Pancreas (tissue), 10 donors: ENCODE measurements at regions not wholly inside any gene's neighbourhood (a gene's known extent, or its start where the extent isn't known, plus 50 kb on each side); places are given as distances from the start of the nearest gene placed in this dataset.

Experiments used
- ATAC-seq, 4 donors: fragments of 200-7000 bp; cut with Tn5 transposase; one replicate each; pipeline versions ENCODE4 v1.8.0 to v1.9.1; 2020; ENCODE audit warnings: mild to moderate bottlenecking in 4 of 4, moderate library complexity in 4 of 4
- DNase-seq, 6 donors: peaks; one replicate each; pipeline ENCODE4 v3.0.0-alpha.2; 2020
- FAIRE-seq: peaks from 2 replicates; lab custom pipeline; 2012; peaks lifted over from hg19 to GRCh38; lab: Jason Lieb, UNC
- H3K27ac ChIP-seq, 4 donors: fragments of 200-600 bp; sonication (generic); 1 replicate in 3 of 4; 2 replicates in 1 of 4; pipeline versions ENCODE4 v1.5.0 to v1.8.0; 2020
- H3K27me3 ChIP-seq, 4 donors: fragments of 200-600 bp; one replicate each; pipeline ENCODE4 v1.8.0; 2021
- H3K36me3 ChIP-seq, 3 donors: fragments of 200-600 bp; sonication (generic) in 1 of 3; one replicate each; pipeline versions ENCODE4 v1.5.0 to v1.8.0; 2020 to 2021
- H3K4me1 ChIP-seq, 3 donors: fragments of 200-600 bp; one replicate each; pipeline ENCODE4 v1.8.0; 2021
- H3K4me3 ChIP-seq, 4 donors: fragments of 200-600 bp; sonication (generic) in 2 of 4; one replicate each; pipeline versions ENCODE4 v1.5.0 to v1.8.0; 2020 to 2021
- H3K9me3 ChIP-seq, 4 donors: fragments of 200-600 bp; one replicate each; pipeline ENCODE4 v1.8.0; 2021
- WGBS, 2 donors: extraction: QIAGEN DNeasy Blood & Tissue Kit; methylation state at CpG; one replicate each; pipeline ENCODE4 v1.1.7; 2013; 5-methylcytosine and 5-hydroxymethylcytosine counted together
- intact Hi-C, 3 donors: fragments of 100-400 bp; cut with DNase I; formaldehyde crosslinking; loops; one replicate each; pipeline versions ENCODE4 v1.11.1 to v1.14.2; 2022
- TF ChIP-seq, protein P1 (sequence below), 4 donors: fragments of 200-600 bp; sonication (generic) in 3 of 4; IDR thresholded peaks; one replicate each; pipeline versions ENCODE4 v1.5.0 to v1.8.0; 2021; ENCODE audit warnings: antibody characterized with exemption in 4 of 4
- donor health status: healthy with polysubstance abuse.
- donor health status: DM: no; HTN: no; CAD: no; lungs with moderate emphysema.
- donor health status: DM: no; HTN: no; CAD: no.
- donor health status: control.
- donor health status: control.
- donor health status: Bipolar disorder and iron deficiency.
- donor health status: DM: yes; HTN: yes; CAD: no.
- donor health status: DM: no; HTN: no; CAD: no.
- donor health status: DM: no; HTN: no; CAD: no.
- donor health status: DM: yes; HTN: yes; CAD: no.

DNA sequence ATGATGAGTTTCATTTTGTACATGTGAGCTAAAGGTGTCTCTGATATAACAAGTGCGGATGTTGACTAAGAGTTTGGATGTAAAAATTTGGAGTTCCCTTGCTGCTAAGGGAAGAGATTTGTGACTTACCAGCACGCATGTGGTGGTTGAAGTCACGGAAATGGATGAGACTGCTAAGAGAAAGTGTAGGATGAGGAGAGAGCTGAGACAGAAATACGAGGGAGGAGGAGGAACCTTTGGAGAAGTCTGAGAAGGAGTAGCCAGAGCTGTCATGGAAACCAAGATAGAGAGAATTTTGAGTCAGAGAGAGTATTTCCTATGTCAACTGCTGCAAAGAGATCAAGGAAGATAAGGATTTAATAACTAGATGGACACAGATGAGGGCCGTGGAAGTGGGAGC lies 106.5 kb upstream of the COL24A1 start:
- H3K27me3 ChIP-seq = no peaks in the 10 kb centered on the region
- ATAC-seq = no peak

DNA sequence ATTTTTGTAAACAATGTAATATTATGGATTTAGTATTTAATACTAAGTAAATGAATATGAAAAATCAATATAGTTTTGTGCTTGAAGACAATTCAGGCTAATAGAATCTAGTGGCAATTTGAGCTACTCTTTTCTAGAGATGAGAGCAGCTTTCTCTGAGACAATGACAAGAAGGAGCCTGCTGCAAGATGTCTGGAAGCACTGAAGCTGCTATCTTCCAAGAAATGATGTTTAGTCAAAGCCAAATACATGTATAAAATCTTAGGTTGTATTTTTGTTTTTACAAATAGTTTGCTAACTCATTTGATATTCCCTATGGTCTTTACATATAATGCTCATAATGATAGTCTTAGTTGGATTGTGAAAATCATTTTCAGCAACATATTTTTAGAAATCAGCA lies 103.9 kb upstream of the COL24A1 start:
- DNase-seq (no peak), FAIRE-seq (no peak), ATAC-seq (no peak)
- no peaks in the 10 kb centered on the region for H3K36me3 ChIP-seq
- intact Hi-C loops = no loop called here
- H3K4me1 ChIP-seq = no peaks in the 10 kb centered on the region
- TF ChIP-seq, protein P1, sequence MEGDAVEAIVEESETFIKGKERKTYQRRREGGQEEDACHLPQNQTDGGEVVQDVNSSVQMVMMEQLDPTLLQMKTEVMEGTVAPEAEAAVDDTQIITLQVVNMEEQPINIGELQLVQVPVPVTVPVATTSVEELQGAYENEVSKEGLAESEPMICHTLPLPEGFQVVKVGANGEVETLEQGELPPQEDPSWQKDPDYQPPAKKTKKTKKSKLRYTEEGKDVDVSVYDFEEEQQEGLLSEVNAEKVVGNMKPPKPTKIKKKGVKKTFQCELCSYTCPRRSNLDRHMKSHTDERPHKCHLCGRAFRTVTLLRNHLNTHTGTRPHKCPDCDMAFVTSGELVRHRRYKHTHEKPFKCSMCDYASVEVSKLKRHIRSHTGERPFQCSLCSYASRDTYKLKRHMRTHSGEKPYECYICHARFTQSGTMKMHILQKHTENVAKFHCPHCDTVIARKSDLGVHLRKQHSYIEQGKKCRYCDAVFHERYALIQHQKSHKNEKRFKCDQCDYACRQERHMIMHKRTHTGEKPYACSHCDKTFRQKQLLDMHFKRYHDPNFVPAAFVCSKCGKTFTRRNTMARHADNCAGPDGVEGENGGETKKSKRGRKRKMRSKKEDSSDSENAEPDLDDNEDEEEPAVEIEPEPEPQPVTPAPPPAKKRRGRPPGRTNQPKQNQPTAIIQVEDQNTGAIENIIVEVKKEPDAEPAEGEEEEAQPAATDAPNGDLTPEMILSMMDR (IDR thresholded peaks at IDR 0.05) = no peak
- no peak overlapping the region for H3K4me3 ChIP-seq
- no peaks in the 10 kb centered on the region for H3K9me3 ChIP-seq
- H3K27me3 ChIP-seq = no peaks in the 10 kb centered on the region
- no peak overlapping the region for H3K27ac ChIP-seq

More for the DNA sequence above, 106.5 kb upstream of the COL24A1 start:
- intact Hi-C loops = no loop called here
- Histone ChIP-seq H3K4me3 (no peak overlapping the region), H3K4me1 (no peaks in the 10 kb centered on the region), H3K36me3 (no peaks in the 10 kb centered on the region), H3K27ac (no peak overlapping the region), H3K9me3 (no peaks in the 10 kb centered on the region)
- FAIRE-seq (no peak), DNase-seq (no peak)
- TF ChIP-seq, protein P1 (IDR thresholded peaks at IDR 0.05) = no peak
- WGBS, 2 donors = 62 to 78% methylated on average over 5 of the region's 5 CpGs

DNA sequence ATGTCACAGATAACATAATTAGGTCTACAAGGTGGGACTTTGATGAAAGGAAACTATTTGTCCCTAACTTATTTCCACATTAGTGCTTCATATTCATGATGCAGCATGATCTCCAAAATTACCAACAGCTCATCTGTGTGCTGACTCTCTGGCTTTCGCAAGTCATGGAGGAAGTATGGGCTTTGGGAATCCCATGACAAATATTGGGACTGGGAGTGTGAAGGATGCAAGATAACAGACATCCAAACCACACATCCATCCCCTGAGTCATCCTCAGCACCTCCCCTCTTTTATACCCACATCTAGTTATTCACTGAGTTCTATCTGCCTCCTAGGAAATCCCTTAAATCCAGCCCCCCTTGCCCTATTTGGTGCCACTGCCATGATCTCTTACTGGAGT lies 102.8 kb upstream of the COL24A1 start:
- H3K9me3 ChIP-seq = no peaks in the 10 kb centered on the region
- no peaks in the 10 kb centered on the region for H3K36me3 ChIP-seq
- H3K27me3 ChIP-seq = no peaks in the 10 kb centered on the region
- TF ChIP-seq, protein P1 (IDR thresholded peaks at IDR 0.05) = no peak
- ATAC-seq (no peak), FAIRE-seq (no peak), DNase-seq (no peak)
- WGBS, 2 donors = 65 to 86% methylated on average over 1 of the region's 1 CpG
- H3K4me3 ChIP-seq = no peak overlapping the region
- no peaks in the 10 kb centered on the region for H3K4me1 ChIP-seq
- no peak overlapping the region for H3K27ac ChIP-seq
- intact Hi-C loops = no loop called here

DNA sequence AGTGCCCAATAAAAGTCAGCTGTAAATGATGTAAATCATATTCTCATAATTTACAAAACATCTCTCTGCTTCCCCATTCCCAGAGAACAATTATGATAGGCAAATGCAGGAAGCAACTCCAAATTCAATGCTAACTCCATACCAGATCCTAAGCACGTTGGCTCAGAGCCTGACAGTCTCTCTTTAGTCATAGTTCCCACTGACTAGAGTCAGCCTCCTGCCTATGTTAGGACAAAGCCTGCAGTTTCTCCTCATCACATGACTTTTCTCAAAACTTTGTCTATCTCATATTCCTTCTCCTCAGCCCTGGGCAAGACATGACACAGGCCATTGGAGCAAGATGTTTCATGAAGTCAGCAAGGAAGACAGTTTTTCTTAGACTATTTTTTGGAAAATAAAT lies 101.5 kb upstream of the COL24A1 start:
- FAIRE-seq (no peak), ATAC-seq (no peak), DNase-seq (no peak)
- H3K4me1 ChIP-seq = no peaks in the 10 kb centered on the region
- TF ChIP-seq, protein P1 (IDR thresholded peaks at IDR 0.05) = no peak
- no peaks in the 10 kb centered on the region for H3K27me3 ChIP-seq
- WGBS, 2 donors = 25 to 43% methylated on average over 1 of the region's 1 CpG
- H3K4me3 ChIP-seq = no peak overlapping the region
- no peak overlapping the region for H3K27ac ChIP-seq
- no peaks in the 10 kb centered on the region for H3K9me3 ChIP-seq
- H3K36me3 ChIP-seq = no peaks in the 10 kb centered on the region
- intact Hi-C loops = no loop called here

DNA sequence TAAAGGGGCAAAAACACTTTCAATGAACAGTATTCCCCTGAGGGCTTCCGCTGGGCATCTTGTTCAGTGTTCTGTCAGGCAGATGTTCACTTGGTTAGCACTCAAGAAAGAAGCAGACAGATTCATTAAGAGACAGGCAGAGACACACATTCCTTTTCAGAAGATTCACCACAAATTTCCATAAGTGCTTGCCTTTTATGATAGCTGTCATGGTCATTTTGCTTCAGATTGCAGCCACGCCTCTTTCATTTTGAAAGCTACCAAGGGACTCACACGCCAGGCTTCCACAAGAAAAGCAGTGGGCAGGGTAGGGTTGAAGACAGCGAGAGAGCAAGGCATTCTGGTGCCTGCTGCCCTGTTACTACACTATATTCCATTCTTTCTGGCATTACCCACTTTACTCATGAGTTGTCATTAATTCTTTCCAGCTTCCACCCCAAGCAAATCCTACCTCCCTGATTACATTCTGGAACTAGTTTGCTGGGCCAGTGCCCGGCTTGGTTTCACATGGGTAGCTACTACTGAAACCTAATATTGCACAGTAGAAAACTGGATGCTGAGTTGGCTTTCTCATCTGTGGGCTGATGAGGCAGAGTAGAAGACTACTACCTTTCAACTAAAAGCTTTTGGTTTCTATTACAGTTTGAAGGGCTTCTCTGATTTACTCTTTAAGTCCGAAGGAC lies 91.2 kb upstream of the COL24A1 start:
- Histone ChIP-seq H3K27ac (no peak overlapping the region), H3K4me1 (no peaks in the 10 kb centered on the region), H3K27me3 (no peaks in the 10 kb centered on the region), H3K9me3 (no peaks in the 10 kb centered on the region), H3K36me3 (no peaks in the 10 kb centered on the region), H3K4me3 (no peak overlapping the region)
- ATAC-seq = no peak
- 62 to 78% methylated on average over 6 of the region's 6 CpGs for WGBS, 2 donors
- no peak for DNase-seq
- TF ChIP-seq, protein P1 (IDR thresholded peaks at IDR 0.05) = no peak
- intact Hi-C loops = no loop called here
- no peak for FAIRE-seq
